ENCODE measurements at regions not wholly inside any gene's neighbourhood (a gene's known extent, or its start where the extent isn't known, plus 50 kb on each side); places are given as distances from the start of the nearest gene placed in this dataset.
"Not testable (repeated sequence)": the region's sequence is repeated elsewhere in the genome, so short reads cannot be mapped to it uniquely, and the experiment has no call there.

- peak; percentile 88 for DNase-seq
These were observed 59.7 kb downstream of the RAP2B start for GRCh38 chr3:153221748-153222162.

- not testable (repeated sequence) for DNase-seq
These were observed 64.9 kb downstream of the RAP2B start for GRCh38 chr3:153226877-153227276.

GRCh38 chr3:153230427-153230826 lies 68.4 kb downstream of the RAP2B start:
- not testable (repeated sequence) for DNase-seq

- DNase-seq = not testable (repeated sequence)
These were observed 69.2 kb downstream of the RAP2B start for GRCh38 chr3:153231245-153231644.

- DNase-seq = not testable (repeated sequence)
These were observed 70.2 kb downstream of the RAP2B start for GRCh38 chr3:153232050-153232752.

- DNase-seq = no peak
These were observed 70.8 kb downstream of the RAP2B start for GRCh38 chr3:153232851-153233271.

- DNase-seq = no peak
These were observed 72.0 kb downstream of the RAP2B start for GRCh38 chr3:153233986-153234385.

GRCh38 chr3:153242896-153243295 lies 80.9 kb downstream of the RAP2B start:
- no peak for DNase-seq

- no peak for DNase-seq
These were observed 82.9 kb downstream of the RAP2B start for GRCh38 chr3:153244961-153245360.

- no peak for DNase-seq
These were observed 83.6 kb downstream of the RAP2B start for GRCh38 chr3:153245661-153246060.

GRCh38 chr3:153246331-153246730 lies 84.3 kb downstream of the RAP2B start:
- DNase-seq = no peak

- DNase-seq = no peak
These were observed 84.8 kb downstream of the RAP2B start for GRCh38 chr3:153246806-153247205.

GRCh38 chr3:153247331-153248330 lies 85.6 kb downstream of the RAP2B start:
- no peak for DNase-seq

GRCh38 chr3:153248835-153249234 lies 86.8 kb downstream of the RAP2B start:
- not testable (repeated sequence) for DNase-seq

- no peak for DNase-seq
These were observed 87.9 kb downstream of the RAP2B start for GRCh38 chr3:153249906-153250305.

- no peak for DNase-seq
These were observed 88.4 kb downstream of the RAP2B start for GRCh38 chr3:153250446-153250845.

GRCh38 chr3:153252963-153253362 lies 90.9 kb downstream of the RAP2B start:
- no peak for DNase-seq

GRCh38 chr3:153254361-153254760 lies 92.3 kb downstream of the RAP2B start:
- DNase-seq = no peak

GRCh38 chr3:153257673-153258351 lies 95.8 kb downstream of the RAP2B start:
- DNase-seq = no peak

- no peak for DNase-seq
These were observed 97.9 kb downstream of the RAP2B start for GRCh38 chr3:153259956-153260355.

- no peak for DNase-seq
These were observed 98.7 kb downstream of the RAP2B start for GRCh38 chr3:153260681-153261080.

GRCh38 chr3:153266619-153267018 lies 104.6 kb downstream of the RAP2B start:
- DNase-seq = no peak

All from RPMI8226 (cell line).